HG02943 (cell line): ENCODE measurements at regions not wholly inside any gene's neighbourhood (a gene's known extent, or its start where the extent isn't known, plus 50 kb on each side); places are given as distances from the start of the nearest gene placed in this dataset.
"Not testable (repeated sequence)": the region's sequence is repeated elsewhere in the genome, so short reads cannot be mapped to it uniquely, and the experiment has no call there.

Source experiments
- ATAC-seq: cut with Tn5 transposase; IDR thresholded peaks from one replicate; pipeline ENCODE4 v1.9.1; 2021; ENCODE audit warnings: mild to moderate bottlenecking, low read depth, moderate library complexity; ENCODE audit not compliant: unreplicated experiment

- ATAC-seq, result no peak
These were observed 370.4 kb downstream of the NDFIP2 start for GRCh38 chr13:79851318-79851717.

- no peak for ATAC-seq
These were observed 367.1 kb downstream of the NDFIP2 start for GRCh38 chr13:79847882-79848592.

- no peak for ATAC-seq
These were observed 365.4 kb downstream of the NDFIP2 start for GRCh38 chr13:79846386-79846785.

- ATAC-seq, result no peak
These were observed 356.9 kb downstream of the NDFIP2 start for GRCh38 chr13:79837741-79838450.

DNA sequence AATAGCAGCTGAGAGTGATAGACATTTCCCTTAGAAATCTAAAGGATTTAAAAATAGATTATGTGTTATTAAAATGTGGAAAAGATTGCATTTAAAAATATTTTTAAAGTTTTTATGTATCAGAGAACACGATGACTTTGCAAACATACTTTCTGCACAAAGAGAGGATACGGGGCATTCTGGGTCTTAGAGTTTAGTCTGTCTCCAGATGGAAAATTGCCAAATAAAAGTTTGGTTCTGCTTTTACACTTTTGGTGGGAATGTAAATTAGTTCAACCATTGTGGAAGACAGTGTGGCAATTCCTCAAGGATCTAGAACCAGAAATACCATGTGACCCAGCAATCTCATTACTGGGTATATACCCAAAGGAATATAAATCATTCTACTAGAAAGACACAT lies 355.2 kb downstream of the NDFIP2 start:
- not testable (repeated sequence) for ATAC-seq

DNA sequence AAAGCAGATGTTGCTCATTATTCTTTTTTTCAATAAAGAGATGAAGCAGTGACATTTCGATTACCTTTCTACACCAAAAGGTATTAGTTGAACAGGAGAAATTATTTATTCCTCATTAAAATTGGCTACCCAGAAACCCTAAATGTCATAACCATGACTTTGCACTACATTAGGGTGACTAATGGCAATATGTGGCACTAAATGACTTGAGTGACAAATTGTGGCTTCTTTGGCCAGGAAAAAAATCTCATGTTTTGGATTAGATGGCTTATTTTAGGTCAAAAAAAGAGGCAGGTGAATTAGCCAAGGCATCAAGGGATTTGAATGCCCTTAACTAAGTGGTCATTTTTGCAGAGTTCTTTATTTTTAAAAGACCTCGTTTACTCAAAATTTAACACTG lies 353.9 kb downstream of the NDFIP2 start:
- no peak for ATAC-seq

- ATAC-seq, result no peak
These were observed 353.0 kb downstream of the NDFIP2 start for GRCh38 chr13:79833991-79834390.

- ATAC-seq, result no peak
These were observed 350.6 kb downstream of the NDFIP2 start for GRCh38 chr13:79831556-79831955.

DNA sequence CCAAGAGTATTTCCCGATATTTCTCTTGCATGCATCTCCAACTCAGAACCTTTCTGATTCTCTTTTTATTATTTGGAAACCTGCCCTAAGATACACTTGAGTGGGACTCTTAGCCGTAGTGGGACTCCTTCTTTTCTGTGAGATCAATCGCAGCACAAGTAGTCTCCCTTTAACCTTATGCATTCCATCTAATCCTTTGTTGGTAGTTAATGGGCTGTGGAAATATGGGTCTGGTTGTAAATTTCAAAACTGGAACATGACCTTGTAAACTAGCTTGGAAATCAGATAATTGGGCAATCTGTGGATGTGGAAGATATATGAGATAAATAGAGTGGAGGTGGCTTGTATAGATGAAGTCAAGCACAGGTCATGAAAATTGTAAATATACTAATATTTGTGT lies 350.0 kb downstream of the NDFIP2 start:
- ATAC-seq, result no peak

DNA sequence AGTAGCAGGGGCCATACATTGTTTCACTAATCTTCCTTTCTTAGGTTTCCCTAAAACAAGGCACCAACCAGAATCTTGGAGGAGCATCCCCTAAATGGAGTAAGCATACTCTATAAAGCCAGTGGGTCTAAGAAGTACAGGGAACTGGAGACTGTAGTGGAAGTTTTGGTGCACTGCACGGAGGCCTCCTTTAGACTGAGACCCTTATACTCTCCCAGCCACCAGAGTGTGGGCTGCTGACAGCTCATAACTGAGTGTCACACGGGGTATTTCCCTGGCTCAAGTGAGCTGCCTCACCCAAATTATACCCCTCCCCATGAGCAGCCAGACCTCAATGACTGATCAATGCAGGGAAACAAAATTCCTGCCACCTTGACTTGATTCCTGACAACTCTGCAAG lies 349.5 kb downstream of the NDFIP2 start:
- ATAC-seq, result no peak

- no peak for ATAC-seq
These were observed 348.9 kb downstream of the NDFIP2 start for GRCh38 chr13:79829880-79830279.

- ATAC-seq, result no peak
These were observed 345.0 kb downstream of the NDFIP2 start for GRCh38 chr13:79825959-79826358.

DNA sequence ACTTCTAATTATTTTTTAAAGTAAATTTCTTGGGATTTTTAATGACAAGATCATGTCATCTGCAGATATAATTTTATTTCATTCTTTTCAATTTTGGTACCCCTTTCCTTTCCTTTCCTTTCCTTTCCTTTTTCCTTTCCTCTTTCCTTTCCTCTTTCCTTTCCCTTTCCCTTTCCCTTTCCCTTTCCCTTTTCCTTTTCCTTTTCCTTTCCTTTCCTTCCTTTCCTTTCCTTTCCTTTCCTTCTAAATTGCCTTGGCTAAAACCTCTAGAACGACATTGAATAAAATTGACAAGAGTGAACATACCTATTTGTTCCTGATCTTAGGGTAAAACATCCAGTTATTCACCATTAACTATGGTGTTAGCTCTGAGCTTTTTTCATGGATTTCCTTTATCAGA lies 334.1 kb downstream of the NDFIP2 start:
- no peak for ATAC-seq

DNA sequence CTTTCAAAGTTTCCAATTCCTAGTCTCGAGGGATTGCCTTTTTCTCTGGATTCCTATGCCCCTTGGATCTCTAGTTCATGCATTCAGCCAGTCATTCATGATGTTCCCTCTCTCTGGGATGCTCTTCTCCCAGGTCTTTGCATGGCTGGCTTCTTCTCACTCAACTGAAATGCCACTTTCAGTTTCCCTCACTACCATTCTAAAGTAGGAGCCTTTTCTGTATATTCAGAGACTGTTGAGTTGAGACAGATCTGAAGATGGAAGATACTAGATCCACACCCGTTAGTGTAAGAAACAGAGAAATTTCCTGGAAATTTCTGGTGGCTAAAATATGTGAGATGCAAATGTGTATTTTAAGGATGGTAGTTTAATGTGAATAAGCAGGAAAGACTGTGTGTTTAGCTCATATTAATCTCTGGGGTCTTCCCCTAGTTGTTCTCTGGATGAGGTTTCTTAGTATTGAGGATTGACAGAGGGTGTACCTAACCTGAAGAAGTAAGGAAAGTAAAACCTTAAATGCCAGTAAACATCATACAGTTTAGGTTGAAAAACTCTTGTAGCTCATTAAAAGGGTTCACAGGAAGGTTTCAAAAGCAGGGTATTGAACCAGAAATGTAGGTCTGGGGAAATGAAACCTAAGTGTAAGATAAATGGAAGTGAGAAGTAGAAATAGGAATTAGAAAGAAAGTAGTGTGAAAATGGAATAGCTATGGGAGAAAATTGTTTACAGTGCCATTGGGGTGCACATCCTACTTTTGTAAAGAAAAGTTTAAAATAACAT lies 331.3 kb downstream of the NDFIP2 start:
- ATAC-seq, result peak; percentile 60

- ATAC-seq, result no peak
These were observed 330.2 kb downstream of the NDFIP2 start for GRCh38 chr13:79811170-79811569.

GRCh38 chr13:79810669-79811068 lies 329.7 kb downstream of the NDFIP2 start:
- no peak for ATAC-seq

- no peak for ATAC-seq
These were observed 329.1 kb downstream of the NDFIP2 start for GRCh38 chr13:79810018-79810417.

GRCh38 chr13:79808475-79808874 lies 327.5 kb downstream of the NDFIP2 start:
- no peak for ATAC-seq

DNA sequence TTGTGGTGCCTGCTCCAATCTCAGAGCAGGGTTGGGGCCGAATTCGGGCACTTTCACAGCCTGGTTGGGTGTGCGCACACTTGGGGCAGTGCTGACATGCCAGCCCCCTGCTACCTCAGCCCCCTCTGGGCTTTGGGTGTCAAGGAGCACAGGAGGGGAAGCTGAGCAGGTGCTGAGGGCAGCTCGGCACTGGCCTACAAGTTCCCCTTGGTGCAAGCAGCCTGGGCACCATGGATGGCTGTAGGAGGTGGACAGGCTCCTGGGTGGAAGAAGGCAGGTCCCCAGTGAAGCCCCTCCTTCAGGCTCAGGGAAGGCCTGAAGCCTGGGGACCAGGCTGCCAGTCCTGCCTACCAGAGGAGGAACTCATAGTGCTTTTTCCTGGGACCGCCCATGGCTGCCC lies 326.6 kb downstream of the NDFIP2 start:
- no peak for ATAC-seq

DNA sequence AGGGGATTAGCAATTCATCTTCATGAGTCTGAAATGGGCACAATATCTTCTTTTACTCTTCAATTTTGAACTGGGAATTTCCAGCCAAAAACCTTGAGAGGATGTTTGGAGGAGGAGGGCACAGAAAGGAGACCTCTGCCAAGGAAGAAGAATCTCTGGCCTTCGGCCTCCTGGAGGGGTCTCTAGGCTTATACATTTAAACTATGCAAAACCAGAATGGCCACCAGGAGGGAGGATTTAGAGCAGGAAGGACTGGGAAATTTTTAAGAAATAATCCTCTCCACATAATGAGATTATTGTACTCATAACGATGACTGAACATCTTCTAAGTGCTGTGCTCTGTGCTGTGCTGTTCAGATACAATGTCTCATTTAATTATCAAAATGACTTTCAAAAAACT lies 325.9 kb downstream of the NDFIP2 start:
- ATAC-seq, result no peak

DNA sequence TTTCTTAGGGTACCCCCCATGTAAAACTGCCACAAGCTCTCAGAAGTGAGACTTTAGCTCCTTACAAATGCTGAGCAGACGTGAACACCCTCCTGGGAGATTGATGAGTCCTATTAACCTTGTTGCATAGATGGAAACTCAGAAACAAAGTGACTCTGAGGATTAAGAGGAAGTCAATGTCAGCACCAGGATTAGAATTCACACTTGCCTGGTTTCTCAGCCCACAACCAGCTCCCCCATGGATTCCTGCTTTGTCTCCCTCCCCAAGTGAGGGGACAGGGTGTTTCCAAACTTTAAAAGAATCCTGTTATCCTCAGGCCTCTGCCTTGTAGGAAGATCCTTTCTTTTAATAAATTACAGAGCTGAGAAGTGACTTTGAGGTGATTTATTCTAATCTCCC lies 324.4 kb downstream of the NDFIP2 start:
- no peak for ATAC-seq
